Bronchial epithelial cell (primary cell): ENCODE measurements at regions not wholly inside any gene's neighbourhood (a gene's known extent, or its start where the extent isn't known, plus 50 kb on each side); places are given as distances from the start of the nearest gene placed in this dataset.

Experiments
- DNase-seq: peaks from one replicate; pipeline ENCODE4 v3.0.0-alpha.2; 2010; ENCODE audit warnings: low read depth
- FAIRE-seq: peaks from 2 replicates; lab custom pipeline; 2011; peaks lifted over from hg19 to GRCh38; lab: Jason Lieb, UNC
- H3K27me3 ChIP-seq: 2 replicates; pipeline ENCODE4 v1.5.1; 2011; ENCODE audit warnings: low read length; ENCODE audit not compliant: control insufficient read depth, insufficient read depth
- H3K36me3 ChIP-seq: 2 replicates; pipeline ENCODE4 v1.5.1; 2011; ENCODE audit warnings: low read length; ENCODE audit not compliant: control insufficient read depth, insufficient read depth
- H3K4me3 ChIP-seq: 2 replicates; pipeline ENCODE4 v1.5.1; 2011; ENCODE audit warnings: mild to moderate bottlenecking, low read depth, low read length, control low read depth
- TF ChIP-seq, protein P1 (sequence below): IDR thresholded peaks from 2 replicates; pipeline ENCODE4 v1.5.1; 2011; ENCODE audit warnings: mild to moderate bottlenecking, moderate library complexity, low read length, control low read depth, inconsistent platforms; ENCODE audit not compliant: insufficient read depth, severe bottlenecking

DNA sequence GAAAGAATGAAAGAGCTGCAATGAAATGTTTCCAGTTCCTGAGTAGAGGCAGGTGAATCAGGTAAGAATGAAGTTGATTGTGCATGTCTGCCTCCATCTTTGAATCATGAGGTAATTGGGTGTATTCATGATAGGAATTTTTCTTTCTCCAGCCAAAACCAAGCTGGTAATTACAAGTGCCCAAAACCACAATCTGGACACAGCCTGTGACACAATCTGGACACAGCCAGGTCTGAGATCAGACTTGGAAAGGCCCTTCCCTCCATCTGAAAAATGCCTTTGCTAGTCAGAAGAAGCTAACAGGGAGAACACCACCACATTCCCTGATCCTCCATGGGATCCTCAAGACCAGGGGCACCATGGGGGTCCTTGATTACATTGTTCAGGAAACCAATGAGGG, 338.5 kb upstream of the THBS1 start:
- FAIRE-seq (no peak), DNase-seq (peak; percentile 74)
- H3K27me3 ChIP-seq, result no peaks in the 10 kb centered on the region
- H3K4me3 ChIP-seq, result no peak overlapping the region
- TF ChIP-seq, protein P1, sequence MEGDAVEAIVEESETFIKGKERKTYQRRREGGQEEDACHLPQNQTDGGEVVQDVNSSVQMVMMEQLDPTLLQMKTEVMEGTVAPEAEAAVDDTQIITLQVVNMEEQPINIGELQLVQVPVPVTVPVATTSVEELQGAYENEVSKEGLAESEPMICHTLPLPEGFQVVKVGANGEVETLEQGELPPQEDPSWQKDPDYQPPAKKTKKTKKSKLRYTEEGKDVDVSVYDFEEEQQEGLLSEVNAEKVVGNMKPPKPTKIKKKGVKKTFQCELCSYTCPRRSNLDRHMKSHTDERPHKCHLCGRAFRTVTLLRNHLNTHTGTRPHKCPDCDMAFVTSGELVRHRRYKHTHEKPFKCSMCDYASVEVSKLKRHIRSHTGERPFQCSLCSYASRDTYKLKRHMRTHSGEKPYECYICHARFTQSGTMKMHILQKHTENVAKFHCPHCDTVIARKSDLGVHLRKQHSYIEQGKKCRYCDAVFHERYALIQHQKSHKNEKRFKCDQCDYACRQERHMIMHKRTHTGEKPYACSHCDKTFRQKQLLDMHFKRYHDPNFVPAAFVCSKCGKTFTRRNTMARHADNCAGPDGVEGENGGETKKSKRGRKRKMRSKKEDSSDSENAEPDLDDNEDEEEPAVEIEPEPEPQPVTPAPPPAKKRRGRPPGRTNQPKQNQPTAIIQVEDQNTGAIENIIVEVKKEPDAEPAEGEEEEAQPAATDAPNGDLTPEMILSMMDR, result no peak
- H3K36me3 ChIP-seq, result no peaks in the 10 kb centered on the region

DNA sequence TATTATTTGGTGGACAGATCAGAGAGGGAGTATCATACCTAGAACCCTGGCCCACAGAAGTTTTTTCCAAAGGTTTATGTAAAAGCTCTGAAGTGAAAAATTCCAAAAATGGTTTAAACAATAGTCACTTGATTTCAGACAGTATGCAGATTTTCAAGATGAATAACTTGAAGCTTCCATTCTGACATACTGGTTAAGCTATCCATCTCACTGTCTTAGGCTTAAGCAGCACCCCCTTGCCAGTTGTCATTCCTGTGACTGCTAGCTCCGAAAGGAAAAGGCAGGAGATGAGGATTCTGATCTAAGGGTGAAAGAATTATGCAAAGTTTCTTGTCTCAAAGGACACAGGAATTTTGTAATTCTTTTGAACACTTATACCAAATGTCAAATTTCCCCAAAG, 337.5 kb upstream of the THBS1 start:
- H3K4me3 ChIP-seq, result no peak overlapping the region
- no peaks in the 10 kb centered on the region for H3K27me3 ChIP-seq
- FAIRE-seq, result no peak
- no peaks in the 10 kb centered on the region for H3K36me3 ChIP-seq
- no peak for DNase-seq
- TF ChIP-seq, protein P1, result no peak

DNA sequence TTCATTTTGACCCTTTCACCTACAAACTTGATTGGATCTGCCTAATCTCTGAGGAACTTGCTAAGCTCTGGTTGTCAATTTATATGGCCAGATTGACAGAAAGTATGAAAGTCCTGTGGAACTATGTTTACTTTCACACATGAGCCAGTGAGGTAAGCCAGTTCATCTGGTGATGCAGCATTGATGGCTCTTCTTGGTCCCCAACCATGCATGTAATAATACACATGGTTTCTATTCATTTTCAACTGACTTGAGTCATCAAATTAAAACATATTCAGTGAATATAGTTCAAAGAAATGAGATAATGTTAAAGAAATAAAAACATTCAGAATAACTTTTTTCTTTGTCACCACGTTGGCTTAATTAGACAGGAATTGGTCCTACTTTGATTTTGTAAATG, 336.1 kb upstream of the THBS1 start:
- FAIRE-seq, result no peak
- Histone ChIP-seq H3K27me3 (no peaks in the 10 kb centered on the region), H3K36me3 (no peaks in the 10 kb centered on the region), H3K4me3 (no peak overlapping the region)
- TF ChIP-seq, protein P1, result no peak
- no peak for DNase-seq

DNA sequence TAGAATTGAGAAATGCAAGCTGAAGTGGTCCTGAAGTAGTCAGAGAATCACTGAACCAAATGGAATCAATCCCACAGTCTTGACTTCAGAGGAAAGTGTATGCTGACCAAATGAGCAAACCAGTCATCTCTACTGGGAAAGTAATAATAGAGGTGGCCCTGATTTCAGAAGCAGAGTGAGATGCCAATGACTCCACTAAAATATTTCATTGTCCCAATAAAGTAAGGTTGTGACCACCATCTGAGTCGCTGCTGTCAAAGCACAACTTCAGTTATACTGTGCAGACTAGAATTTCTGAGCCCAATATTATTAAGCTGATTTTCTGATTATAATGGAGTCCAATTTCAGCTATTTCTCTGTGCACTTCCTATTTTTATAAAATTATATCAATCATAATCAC, 334.4 kb upstream of the THBS1 start:
- no peak for FAIRE-seq
- DNase-seq, result no peak
- Histone ChIP-seq H3K36me3 (no peaks in the 10 kb centered on the region), H3K27me3 (no peaks in the 10 kb centered on the region), H3K4me3 (no peak overlapping the region)
- TF ChIP-seq, protein P1, result no peak

DNA sequence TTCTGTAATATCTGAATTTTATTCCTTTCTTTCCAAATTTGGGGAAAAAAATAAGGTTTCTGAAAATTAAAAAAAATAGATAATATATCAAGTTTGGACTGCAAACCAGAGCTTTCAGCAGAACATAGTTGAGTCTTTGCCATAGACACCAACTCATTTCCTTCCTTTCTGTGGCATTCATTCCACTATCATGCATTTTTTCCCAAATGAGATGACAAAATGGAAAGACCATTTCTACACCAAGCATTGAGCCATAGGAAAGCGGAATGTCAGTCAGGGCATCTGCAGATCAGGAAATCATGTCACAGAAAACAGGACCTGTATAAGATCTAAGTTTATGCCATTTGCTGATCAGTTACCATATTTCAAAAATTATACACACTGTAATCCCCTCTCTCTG, 333.3 kb upstream of the THBS1 start:
- DNase-seq, result no peak
- no peak for FAIRE-seq
- Histone ChIP-seq H3K4me3 (no peak overlapping the region), H3K36me3 (no peaks in the 10 kb centered on the region), H3K27me3 (no peaks in the 10 kb centered on the region)
- TF ChIP-seq, protein P1, result no peak

DNA sequence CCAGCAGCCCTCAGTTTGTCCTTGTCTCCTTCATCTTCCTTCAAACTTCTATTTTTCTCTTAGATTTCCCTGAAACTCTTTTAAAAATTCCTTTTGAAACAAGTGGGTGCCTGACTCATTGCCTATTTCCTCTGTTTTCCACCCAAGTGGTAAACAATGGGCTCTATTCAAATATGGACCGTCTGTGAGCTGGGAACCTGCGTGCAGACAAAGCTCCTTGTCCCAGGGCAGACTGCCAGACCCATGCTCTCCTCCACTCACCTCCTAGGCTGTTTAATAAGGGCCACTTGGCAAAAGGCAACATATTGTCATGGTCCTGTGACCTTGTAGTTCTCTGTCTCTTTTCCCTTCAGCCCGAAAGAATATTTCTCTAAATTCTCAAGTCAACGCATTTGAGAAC, 332.7 kb upstream of the THBS1 start:
- DNase-seq (peak; percentile 41), FAIRE-seq (no peak)
- Histone ChIP-seq H3K27me3 (no peaks in the 10 kb centered on the region), H3K4me3 (no peak overlapping the region), H3K36me3 (no peaks in the 10 kb centered on the region)
- TF ChIP-seq, protein P1, result no peak
